Activated CD4-positive, alpha-beta T cell treated with anti-CD3 and anti-CD28 coated beads for 36 hours (primary cell): ENCODE measurements at regions not wholly inside any gene's neighbourhood (a gene's known extent, or its start where the extent isn't known, plus 50 kb on each side); places are given as distances from the start of the nearest gene placed in this dataset.
"Not testable (repeated sequence)": the region's sequence is repeated elsewhere in the genome, so short reads cannot be mapped to it uniquely, and the experiment has no call there.

Experiments used
- ATAC-seq: fragments of 200-7000 bp; cut with Tn5 transposase; one replicate; pipeline ENCODE4 v1.10.0; 2021; ENCODE audit warnings: mild to moderate bottlenecking, moderate library complexity
- CTCF ChIA-PET: fragments of 350-600 bp; sonication (Branson Sonifier 250); formaldehyde crosslinking; loops from one replicate; lab custom pipeline; 2021; ENCODE audit warnings: antibody characterized with exemption; lab: Charles Lee
- POLR2A ChIA-PET: fragments of 350-600 bp; sonication (Branson Sonifier 250); formaldehyde crosslinking; loops from one replicate; lab custom pipeline; 2021; ENCODE audit warnings: antibody characterized with exemption, inconsistent platforms; lab: Charles Lee
- DNase-seq: peaks from one replicate; pipeline ENCODE4 v3.0.0-alpha.2; 2020
- H3K27ac Mint-ChIP-seq: one replicate; pipeline ENCODE4 v1.8.0; 2021; ENCODE audit warnings: mixed read lengths
- H3K27me3 Mint-ChIP-seq: one replicate; pipeline ENCODE4 v1.8.0; 2021; ENCODE audit warnings: mixed read lengths
- H3K36me3 Mint-ChIP-seq: one replicate; pipeline ENCODE4 v1.8.0; 2021; ENCODE audit warnings: low read depth, mixed read lengths
- H3K4me1 Mint-ChIP-seq: one replicate; pipeline ENCODE4 v1.8.0; 2021; ENCODE audit warnings: mixed read lengths
- H3K4me3 Mint-ChIP-seq: one replicate; pipeline ENCODE4 v1.8.0; 2021; ENCODE audit warnings: mild to moderate bottlenecking, moderate library complexity, mixed read lengths
- H3K9me3 Mint-ChIP-seq: one replicate; pipeline ENCODE4 v1.8.0; 2021; ENCODE audit warnings: low read depth, mixed read lengths
- intact Hi-C, 2 experiments: fragments of 100-400 bp; cut with DNase I in 1 of 2; cut with micrococcal nuclease in 1 of 2; formaldehyde crosslinking; loops; one replicate each; pipeline versions ENCODE4 v1.14.2 to v1.15.1; 2022 to 2024; cut with DNase I, micrococcal nuclease

DNA sequence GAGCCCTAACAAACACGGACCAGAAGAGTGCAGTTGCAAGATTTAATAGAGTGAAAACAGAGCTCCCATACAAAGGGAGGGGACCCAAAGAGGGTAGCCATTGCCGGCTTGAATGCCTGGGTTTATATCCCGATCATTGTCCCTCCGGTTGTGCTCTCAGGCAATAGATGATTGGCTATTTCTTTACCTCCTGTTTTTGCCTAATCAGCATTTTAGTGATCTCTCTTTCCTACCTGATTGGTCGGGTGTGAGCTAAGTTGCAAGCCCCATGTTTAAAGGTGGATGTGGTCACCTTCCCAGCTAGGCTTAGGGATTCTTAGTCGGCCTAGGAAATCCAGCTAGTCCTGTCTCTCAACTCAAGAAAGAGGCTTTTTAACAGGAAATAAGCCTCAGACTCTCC, 186.9 kb upstream of the TBX22 start:
- ATAC-seq, CTCF ChIA-PET, H3K27me3 Mint-ChIP-seq, intact Hi-C loops, H3K9me3 Mint-ChIP-seq, POLR2A ChIA-PET, H3K36me3 Mint-ChIP-seq, H3K4me1 Mint-ChIP-seq, H3K27ac Mint-ChIP-seq, H3K4me3 Mint-ChIP-seq, DNase-seq: not testable (repeated sequence)

DNA sequence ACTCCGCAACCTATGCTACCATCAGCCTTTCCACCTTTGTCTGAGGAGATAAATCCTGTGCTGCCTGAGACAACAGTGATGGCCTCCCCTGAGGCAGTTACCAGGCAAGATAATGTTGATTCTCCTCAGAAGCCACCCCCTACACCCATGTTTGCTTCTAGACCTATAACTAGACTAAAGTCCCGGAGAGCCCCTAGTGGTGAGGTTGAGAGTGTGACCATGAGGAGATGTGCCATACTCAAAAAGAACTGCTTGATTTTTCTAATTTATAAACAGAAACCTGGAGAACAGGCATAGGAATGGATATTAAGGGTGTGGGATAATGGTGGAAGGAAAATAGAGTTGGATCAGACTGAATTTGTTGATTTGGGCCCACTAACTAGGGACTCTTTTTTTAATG, 164.4 kb upstream of the TBX22 start:
- POLR2A ChIA-PET, H3K9me3 Mint-ChIP-seq, DNase-seq, H3K27me3 Mint-ChIP-seq, H3K36me3 Mint-ChIP-seq, intact Hi-C loops, ATAC-seq, H3K4me3 Mint-ChIP-seq, H3K4me1 Mint-ChIP-seq, H3K27ac Mint-ChIP-seq: not testable (repeated sequence)
- CTCF ChIA-PET = interaction anchor here (0.6 kb wide), 2 partner anchors 14 to 229 kb away, joined by 3 to 4 read pairs; no protein-coding TSS in a partner anchor

DNA sequence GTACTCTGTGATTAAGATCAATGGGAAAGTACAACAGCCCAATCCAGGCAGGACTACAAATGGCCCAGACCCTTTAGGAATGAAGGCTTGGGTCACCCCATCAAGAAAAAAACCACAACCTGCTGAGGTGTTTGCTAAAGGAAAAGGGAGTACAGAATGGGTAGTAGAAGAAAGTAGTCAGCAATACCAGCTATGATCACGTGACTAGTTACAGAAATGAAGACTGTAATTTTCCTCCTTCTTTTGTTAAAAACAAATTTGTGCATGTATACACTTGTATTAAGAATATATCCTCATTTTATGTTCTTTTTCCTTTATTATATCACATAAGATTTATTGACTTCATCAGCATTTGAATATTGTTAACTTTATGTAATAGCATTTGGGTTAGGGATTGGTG, 160.1 kb upstream of the TBX22 start:
- no peaks in the 10 kb centered on the region for H3K36me3 Mint-ChIP-seq
- ChIA-PET POLR2A (no interaction called here), CTCF (no interaction called here)
- intact Hi-C loops = no loop called here
- H3K9me3 Mint-ChIP-seq = no peaks in the 10 kb centered on the region
- no peaks in the 10 kb centered on the region for H3K27me3 Mint-ChIP-seq
- ATAC-seq (no peak), DNase-seq (no peak)
- no peak overlapping the region for H3K4me3 Mint-ChIP-seq
- H3K27ac Mint-ChIP-seq = no peak overlapping the region
- no peaks in the 10 kb centered on the region for H3K4me1 Mint-ChIP-seq
